ENCODE measurements at regions not wholly inside any gene's neighbourhood (a gene's known extent, or its start where the extent isn't known, plus 50 kb on each side); places are given as distances from the start of the nearest gene placed in this dataset.

- TF ChIP-seq CTCF (conservative IDR thresholded peaks at IDR 0.05; ENCODE audit: low read length) = no peak
- TF ChIP-seq EZH2phosphoT487 (IDR thresholded peaks at IDR 0.05; ENCODE audit: borderline replicate concordance) = no peak
Observed at GRCh38 chr5:160493806-160494338, 72.2 kb downstream of the PTTG1 start.
